GM20000 (cell line): ENCODE measurements at regions not wholly inside any gene's neighbourhood (a gene's known extent, or its start where the extent isn't known, plus 50 kb on each side); places are given as distances from the start of the nearest gene placed in this dataset.

Experiments
- DNase-seq: peaks from one replicate; pipeline ENCODE4 v3.0.0; 2012; ENCODE audit warnings: low spot score
- TF ChIP-seq, protein P1 (sequence below): IDR thresholded peaks from 2 replicates; pipeline ENCODE4 v1.5.1; 2012; ENCODE audit warnings: mild to moderate bottlenecking, control low read depth; ENCODE audit errors: extremely low read depth, missing control alignments

DNA sequence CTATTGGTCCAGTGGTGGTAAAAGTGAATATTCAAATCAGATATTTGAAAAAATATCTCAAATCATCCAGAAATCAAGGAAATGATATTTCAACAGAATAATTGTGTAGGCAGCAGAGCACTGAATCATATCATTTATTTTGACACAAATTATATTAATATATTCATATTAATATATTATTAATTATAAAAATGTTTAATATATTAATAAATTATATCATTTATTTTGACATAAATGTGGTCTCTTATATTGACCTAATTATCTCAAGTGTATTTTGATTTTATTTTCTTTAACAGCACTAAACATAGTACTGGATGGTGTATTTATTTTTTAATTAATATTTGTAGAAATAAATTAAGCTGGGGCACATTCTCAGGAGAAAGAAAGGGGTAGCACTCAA, 257.7 kb upstream of the THBS1 start:
- TF ChIP-seq, protein P1, sequence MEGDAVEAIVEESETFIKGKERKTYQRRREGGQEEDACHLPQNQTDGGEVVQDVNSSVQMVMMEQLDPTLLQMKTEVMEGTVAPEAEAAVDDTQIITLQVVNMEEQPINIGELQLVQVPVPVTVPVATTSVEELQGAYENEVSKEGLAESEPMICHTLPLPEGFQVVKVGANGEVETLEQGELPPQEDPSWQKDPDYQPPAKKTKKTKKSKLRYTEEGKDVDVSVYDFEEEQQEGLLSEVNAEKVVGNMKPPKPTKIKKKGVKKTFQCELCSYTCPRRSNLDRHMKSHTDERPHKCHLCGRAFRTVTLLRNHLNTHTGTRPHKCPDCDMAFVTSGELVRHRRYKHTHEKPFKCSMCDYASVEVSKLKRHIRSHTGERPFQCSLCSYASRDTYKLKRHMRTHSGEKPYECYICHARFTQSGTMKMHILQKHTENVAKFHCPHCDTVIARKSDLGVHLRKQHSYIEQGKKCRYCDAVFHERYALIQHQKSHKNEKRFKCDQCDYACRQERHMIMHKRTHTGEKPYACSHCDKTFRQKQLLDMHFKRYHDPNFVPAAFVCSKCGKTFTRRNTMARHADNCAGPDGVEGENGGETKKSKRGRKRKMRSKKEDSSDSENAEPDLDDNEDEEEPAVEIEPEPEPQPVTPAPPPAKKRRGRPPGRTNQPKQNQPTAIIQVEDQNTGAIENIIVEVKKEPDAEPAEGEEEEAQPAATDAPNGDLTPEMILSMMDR, result no peak
- DNase-seq, result no peak

DNA sequence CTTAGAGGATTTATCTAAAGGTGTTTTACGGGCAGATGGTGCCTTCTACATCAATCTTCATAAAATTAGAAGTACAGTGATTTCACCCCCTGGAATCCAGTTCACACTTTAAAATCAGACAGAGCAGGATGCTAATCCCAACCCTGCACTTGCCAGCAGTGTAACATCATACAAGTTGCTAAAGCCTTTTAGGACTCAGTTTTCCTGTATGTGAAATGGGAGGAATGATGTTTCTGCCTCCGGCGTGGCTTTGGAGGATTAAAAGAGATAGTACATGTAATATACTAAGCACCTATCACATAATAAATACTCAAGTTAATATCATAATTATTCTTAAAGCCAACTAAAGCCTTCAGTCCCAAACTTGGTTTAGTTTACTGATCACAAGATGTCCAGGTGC, 257.2 kb upstream of the THBS1 start:
- TF ChIP-seq, protein P1, result no peak
- no peak for DNase-seq

DNA sequence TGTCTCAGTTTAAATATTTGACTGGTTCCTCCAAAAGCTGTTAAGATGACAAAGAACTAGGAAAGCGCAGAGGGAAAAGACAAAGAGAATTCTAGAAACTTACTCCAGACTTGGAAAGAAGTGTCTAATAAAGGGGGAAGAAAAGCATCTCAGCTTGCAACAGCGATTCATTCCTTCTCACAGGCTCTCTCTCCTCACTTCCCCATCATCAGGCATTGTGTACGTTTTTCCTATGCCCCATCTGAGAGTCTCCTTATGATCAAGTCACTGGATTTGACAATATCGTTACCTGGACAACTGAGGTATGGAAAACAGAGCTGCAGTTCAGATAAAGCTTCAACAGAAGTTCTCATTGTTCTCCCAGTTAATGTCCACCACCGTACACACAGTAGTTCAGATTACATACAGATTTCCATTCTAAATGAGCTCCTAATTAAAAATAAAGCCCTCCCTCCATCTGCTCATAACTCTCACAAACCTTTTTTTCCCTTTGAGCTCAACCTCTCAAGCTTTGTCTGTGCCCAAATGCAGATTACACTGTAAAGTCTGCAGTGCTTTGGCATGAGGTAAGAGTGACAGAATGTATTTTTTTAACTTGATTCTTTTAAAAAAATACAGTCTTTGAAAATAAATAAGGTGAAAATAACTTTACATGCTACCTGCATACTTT, 254.4 kb upstream of the THBS1 start:
- TF ChIP-seq, protein P1, result no peak
- no peak for DNase-seq

DNA sequence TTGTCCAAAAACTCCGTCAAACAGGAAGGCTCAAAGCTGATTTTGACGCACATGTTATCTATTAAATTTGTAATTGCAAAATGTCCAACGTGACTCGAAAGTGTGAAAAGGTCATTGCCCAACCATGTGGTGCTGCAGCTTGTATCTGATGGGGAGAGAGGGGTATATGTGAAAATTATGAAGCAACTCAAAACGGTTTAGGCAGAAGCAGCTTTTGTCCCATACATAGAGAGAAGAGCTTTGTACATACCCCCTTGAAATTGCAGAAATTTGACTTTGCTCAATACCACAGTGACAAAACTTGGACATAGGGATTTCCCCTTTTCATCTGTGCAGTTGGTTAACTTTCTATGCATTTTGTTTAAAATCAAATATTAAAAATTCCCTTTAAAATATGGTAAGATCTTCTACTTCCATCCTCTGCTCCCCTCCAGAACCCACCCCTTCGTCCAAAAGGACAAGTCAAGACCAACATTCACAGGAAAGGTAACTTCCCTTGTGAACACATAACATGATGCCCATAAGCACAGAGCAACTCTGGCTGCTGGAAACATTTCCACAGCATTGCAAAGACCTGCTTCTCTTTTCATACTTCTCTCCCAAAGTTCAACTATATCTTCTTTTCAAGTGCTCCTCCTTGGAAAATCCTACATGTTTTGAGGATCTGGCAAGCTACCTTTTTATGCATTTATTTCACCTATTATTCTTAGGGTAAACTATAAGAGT, 253.7 kb upstream of the THBS1 start:
- no peak for DNase-seq
- TF ChIP-seq, protein P1, result no peak

DNA sequence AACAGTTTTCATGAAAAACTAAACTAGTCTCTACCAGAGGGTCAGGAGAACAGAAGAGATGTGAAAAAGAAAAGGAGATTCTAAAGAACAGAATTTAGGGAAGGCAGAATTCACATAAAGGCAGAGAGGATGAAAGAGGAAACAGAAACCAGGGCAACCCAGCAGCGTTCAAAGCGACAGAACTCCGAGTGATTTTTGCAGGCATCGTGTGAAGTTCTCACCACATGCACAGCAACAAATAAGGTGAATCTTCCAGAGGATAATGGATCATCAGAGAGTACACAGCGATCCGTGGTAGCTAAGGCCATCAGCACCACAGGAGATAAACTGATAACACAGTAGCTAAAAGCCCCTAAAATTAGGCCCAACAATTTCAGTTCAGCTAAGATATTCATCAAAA, 250.8 kb upstream of the THBS1 start:
- no peak for DNase-seq
- TF ChIP-seq, protein P1, result no peak

DNA sequence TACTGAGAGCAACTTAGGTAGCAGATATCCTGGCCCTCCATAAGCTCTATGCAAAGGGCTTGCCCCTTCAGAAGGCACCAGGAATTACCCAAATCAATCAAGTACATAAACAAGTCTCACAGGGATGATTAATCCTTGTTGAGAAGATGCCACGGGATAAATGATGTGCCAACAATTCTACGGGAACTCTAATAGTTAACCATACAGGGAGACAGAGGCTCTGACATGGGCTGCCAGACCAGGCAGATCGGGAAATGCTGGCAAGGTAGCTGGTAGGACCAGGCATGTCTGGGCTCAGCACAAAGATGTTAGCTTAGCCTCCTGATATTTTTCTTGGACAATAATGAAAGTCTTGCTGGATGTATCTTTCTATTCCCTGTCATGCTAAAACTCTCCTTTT, 249.3 kb upstream of the THBS1 start:
- no peak for DNase-seq

DNA sequence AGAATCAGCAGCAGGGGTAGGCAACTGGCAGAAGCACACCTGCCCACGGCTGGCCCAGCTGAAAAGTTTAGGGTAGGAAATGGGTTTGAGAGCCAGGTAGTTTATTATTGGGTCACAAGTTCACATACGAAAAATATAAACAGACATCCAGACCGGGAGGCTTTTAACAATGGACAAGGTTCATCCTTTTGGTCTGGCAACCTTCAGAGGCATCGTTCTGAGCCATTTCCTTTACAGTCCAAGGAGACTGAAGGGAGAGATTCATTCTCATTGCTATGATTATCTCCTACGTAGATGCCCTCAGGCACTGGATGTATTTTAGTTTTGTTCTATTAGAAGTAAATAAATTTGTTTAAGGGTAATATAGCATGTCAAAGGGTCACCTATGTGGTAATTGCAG, 248.0 kb upstream of the THBS1 start:
- no peak for DNase-seq

More for the DNA sequence above, 249.3 kb upstream of the THBS1 start:
- TF ChIP-seq, protein P1, result no peak

More for the DNA sequence above, 248.0 kb upstream of the THBS1 start:
- TF ChIP-seq, protein P1, result no peak
